Tibial artery (tissue), 4 donors: ENCODE measurements at regions not wholly inside any gene's neighbourhood (a gene's known extent, or its start where the extent isn't known, plus 50 kb on each side); places are given as distances from the start of the nearest gene placed in this dataset.

ENCODE experiments used
- DNase-seq, 2 donors: peaks; one replicate each; pipeline ENCODE4 v3.0.0-alpha.2; 2019
- H3K27ac ChIP-seq, 2 donors: fragments of 200-600 bp; sonication (generic) in 1 of 2; 1 replicate in 1 of 2; 2 replicates in 1 of 2; pipeline ENCODE4 v1.5.1; 2018 to 2019; ENCODE audit warnings: mild to moderate bottlenecking in 1 of 2
- H3K27me3 ChIP-seq, 2 donors: fragments of 200-600 bp; sonication (generic) in 1 of 2; one replicate each; pipeline versions ENCODE4 v1.5.1 to v1.6.0; 2016 to 2019
- H3K36me3 ChIP-seq, 3 donors: fragments of 200-600 bp; sonication (generic) in 2 of 3; one replicate each; pipeline ENCODE4 v1.5.1; 2016 to 2019; ENCODE audit warnings: mild to moderate bottlenecking in 2 of 3
- H3K4me1 ChIP-seq, 4 donors: fragments of 200-600 bp; sonication (generic) in 2 of 4; 1 replicate in 3 of 4; 2 replicates in 1 of 4; pipeline ENCODE4 v1.5.1; 2016 to 2019
- H3K4me3 ChIP-seq, 2 donors: fragments of 200-600 bp; sonication (generic) in 1 of 2; 1 replicate in 1 of 2; 2 replicates in 1 of 2; pipeline ENCODE4 v1.5.1; 2018 to 2019; ENCODE audit warnings: mild to moderate bottlenecking in 2 of 2
- H3K9me3 ChIP-seq, 3 donors: fragments of 200-600 bp; sonication (generic) in 1 of 3; one replicate each; pipeline ENCODE4 v1.5.1; 2016 to 2019
- CTCF ChIP-seq, 2 experiments: fragments of 200-600 bp in 1 of 2; fragments of 450-650 bp in 1 of 2; IDR thresholded peaks; one replicate each; pipeline ENCODE4 v1.5.1; 2017 to 2019; ENCODE audit warnings: antibody characterized with exemption in 2 of 2, mild to moderate bottlenecking in 1 of 2, moderate library complexity in 1 of 2
- intact Hi-C: fragments of 100-400 bp; cut with DNase I; formaldehyde crosslinking; loops from one replicate; pipeline ENCODE4 v1.15.0; 2023; ENCODE audit warnings: low total_unique reads

DNA sequence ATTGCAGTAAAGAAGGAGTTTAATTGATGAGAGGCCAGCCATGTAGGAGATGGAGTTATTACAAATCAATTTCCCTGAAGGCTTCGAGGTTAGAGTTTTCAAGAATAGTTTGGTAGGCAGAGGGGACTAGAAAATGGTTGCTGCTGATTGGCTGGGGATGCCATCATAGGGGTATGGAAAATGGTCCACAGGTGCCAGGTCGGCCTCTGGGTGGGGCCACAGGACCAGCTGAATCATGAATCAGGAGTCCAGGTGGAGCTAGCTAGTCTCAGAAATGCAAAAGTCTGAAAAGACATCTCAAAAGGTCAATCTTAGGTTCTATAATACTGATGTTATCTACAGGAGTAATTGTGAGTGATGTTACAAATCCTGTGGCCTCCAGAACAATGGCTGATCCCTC is 714.0 kb upstream of the GHITM start:
- H3K4me3 ChIP-seq = no peak overlapping the region
- no peaks in the 10 kb centered on the region for H3K4me1 ChIP-seq
- no peak for DNase-seq
- no peak for TF ChIP-seq CTCF (IDR thresholded peaks at IDR 0.05)
- H3K27me3 ChIP-seq = no peaks in the 10 kb centered on the region
- no peaks in the 10 kb centered on the region for H3K36me3 ChIP-seq
- intact Hi-C loops = no loop called here
- peaks cover 0 to 5% (median 0%) of the 10 kb centered on the region in 3 donors for H3K9me3 ChIP-seq
- no peak overlapping the region for H3K27ac ChIP-seq

DNA sequence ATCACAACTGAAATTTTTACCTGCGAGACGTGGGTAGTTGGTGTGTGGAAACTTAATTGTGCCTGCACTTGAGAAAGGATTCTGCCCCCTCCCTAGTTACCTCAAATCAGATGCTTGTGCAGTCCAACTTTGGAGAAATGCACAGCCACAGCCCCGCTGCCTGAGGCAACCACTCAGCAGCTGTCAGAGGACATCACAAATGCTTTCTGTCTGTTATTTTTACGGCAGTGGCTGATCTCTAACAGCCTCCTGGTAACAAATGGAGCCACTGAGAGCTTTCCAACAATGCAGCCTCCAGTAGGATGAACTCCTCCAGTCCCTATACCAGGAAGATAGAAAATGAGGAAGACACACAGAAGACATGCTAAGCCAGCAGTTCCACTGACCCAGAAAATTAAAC is 712.2 kb upstream of the GHITM start:
- no peak for TF ChIP-seq CTCF (IDR thresholded peaks at IDR 0.05)
- H3K27me3 ChIP-seq = no peaks in the 10 kb centered on the region
- H3K36me3 ChIP-seq = no peaks in the 10 kb centered on the region
- peaks cover 0 to 5% (median 0%) of the 10 kb centered on the region in 3 donors for H3K9me3 ChIP-seq
- DNase-seq = no peak
- H3K27ac ChIP-seq = no peak overlapping the region
- H3K4me3 ChIP-seq = no peak overlapping the region
- no peaks in the 10 kb centered on the region for H3K4me1 ChIP-seq
- intact Hi-C loops = no loop called here

- Histone ChIP-seq H3K27ac (no peak overlapping the region), H3K27me3 (no peaks in the 10 kb centered on the region), H3K9me3 (peaks cover 0 to 5% (median 0%) of the 10 kb centered on the region in 3 donors), H3K36me3 (no peaks in the 10 kb centered on the region), H3K4me3 (no peak overlapping the region), H3K4me1 (no peaks in the 10 kb centered on the region)
- no peak for TF ChIP-seq CTCF (IDR thresholded peaks at IDR 0.05)
- no peak for DNase-seq
- intact Hi-C loops = no loop called here
Observed at GRCh38 chr10:83432261-83433045, 706.9 kb upstream of the GHITM start.

DNA sequence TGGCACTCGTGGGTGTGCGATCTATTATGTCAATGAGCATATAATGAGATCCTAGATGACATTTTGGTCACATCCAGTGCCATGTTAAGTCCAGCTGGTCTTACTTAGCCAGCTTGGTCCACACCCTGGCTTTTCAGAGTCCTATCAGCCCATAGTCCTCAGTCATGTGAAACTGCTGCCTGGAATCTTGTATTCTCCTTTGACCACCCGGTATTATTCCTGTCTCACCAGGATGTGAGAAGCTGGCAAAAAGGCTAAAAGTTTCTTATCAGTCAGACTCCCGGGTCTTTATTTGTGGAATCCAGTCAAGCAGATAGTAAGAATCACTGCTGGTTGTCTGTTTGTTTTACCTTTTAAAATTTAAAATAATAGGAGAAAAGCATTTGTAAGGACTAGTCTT is 705.6 kb upstream of the GHITM start:
- peaks cover 0 to 5% (median 0%) of the 10 kb centered on the region in 3 donors for H3K9me3 ChIP-seq
- H3K4me3 ChIP-seq = no peak overlapping the region
- no peaks in the 10 kb centered on the region for H3K4me1 ChIP-seq
- no peak overlapping the region for H3K27ac ChIP-seq
- H3K27me3 ChIP-seq = no peaks in the 10 kb centered on the region
- DNase-seq = no peak
- H3K36me3 ChIP-seq = no peaks in the 10 kb centered on the region
- intact Hi-C loops = no loop called here
- no peak for TF ChIP-seq CTCF (IDR thresholded peaks at IDR 0.05)

DNA sequence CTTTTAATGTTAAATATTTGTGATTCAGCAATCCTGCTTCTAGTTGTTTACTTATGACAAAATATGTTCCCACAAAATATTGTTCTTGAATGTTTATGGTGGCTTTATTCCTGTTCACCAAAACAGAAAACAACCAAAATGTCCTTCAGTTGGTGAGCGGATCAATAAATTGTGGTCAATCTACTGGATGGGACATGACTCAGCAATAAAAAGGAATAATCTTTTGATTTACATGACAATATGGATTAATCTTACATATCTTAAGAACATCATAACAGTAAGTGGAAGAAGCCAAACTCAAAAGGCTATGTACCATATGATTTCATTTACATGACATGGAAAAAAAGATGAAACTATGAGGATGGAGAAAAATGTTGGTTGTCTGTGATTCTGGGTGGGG is 691.3 kb upstream of the GHITM start:
- Histone ChIP-seq H3K4me3 (no peak overlapping the region), H3K27ac (no peak overlapping the region), H3K9me3 (no peaks in the 10 kb centered on the region), H3K36me3 (no peaks in the 10 kb centered on the region), H3K4me1 (no peaks in the 10 kb centered on the region), H3K27me3 (no peaks in the 10 kb centered on the region)
- intact Hi-C loops = no loop called here
- no peak for TF ChIP-seq CTCF (IDR thresholded peaks at IDR 0.05)
- no peak for DNase-seq
